ENCODE measurements at regions not wholly inside any gene's neighbourhood (a gene's known extent, or its start where the extent isn't known, plus 50 kb on each side); places are given as distances from the start of the nearest gene placed in this dataset.
"Not testable (repeated sequence)": the region's sequence is repeated elsewhere in the genome, so short reads cannot be mapped to it uniquely, and the experiment has no call there.

- intact Hi-C loops (cut with micrococcal nuclease): no loop called here
- no peak for DNase-seq
- no peak for ATAC-seq
Observed at GRCh38 chr3:89714237-89714636, 606.8 kb downstream of the EPHA3 start.

- intact Hi-C loops (cut with micrococcal nuclease): no loop called here
- DNase-seq (no peak), ATAC-seq (peak; percentile 73)
Observed at GRCh38 chr3:89740080-89740880, 632.9 kb downstream of the EPHA3 start.

GRCh38 chr3:89740881-89741177, 633.4 kb downstream of the EPHA3 start:
- intact Hi-C loops (cut with micrococcal nuclease): no loop called here
- no peak for ATAC-seq
- no peak for DNase-seq

- ATAC-seq: no peak
- no peak for DNase-seq
- intact Hi-C loops (cut with micrococcal nuclease): no loop called here
Observed at GRCh38 chr3:89742546-89742945, 635.1 kb downstream of the EPHA3 start.

GRCh38 chr3:89747541-89748278, 640.3 kb downstream of the EPHA3 start:
- DNase-seq; ATAC-seq; intact Hi-C loops (cut with micrococcal nuclease): not testable (repeated sequence)

GRCh38 chr3:89762405-89762804, 655.0 kb downstream of the EPHA3 start:
- DNase-seq (no peak), ATAC-seq (no peak)
- intact Hi-C loops (cut with micrococcal nuclease): no loop called here

- intact Hi-C loops (cut with micrococcal nuclease): no loop called here
- DNase-seq: no peak
- ATAC-seq: no peak
Observed at GRCh38 chr3:89783341-89783927, 676.0 kb downstream of the EPHA3 start.

- ATAC-seq: no peak
- no peak for DNase-seq
- intact Hi-C loops (cut with micrococcal nuclease): no loop called here
Observed at GRCh38 chr3:89787485-89787884, 680.1 kb downstream of the EPHA3 start.

DNA sequence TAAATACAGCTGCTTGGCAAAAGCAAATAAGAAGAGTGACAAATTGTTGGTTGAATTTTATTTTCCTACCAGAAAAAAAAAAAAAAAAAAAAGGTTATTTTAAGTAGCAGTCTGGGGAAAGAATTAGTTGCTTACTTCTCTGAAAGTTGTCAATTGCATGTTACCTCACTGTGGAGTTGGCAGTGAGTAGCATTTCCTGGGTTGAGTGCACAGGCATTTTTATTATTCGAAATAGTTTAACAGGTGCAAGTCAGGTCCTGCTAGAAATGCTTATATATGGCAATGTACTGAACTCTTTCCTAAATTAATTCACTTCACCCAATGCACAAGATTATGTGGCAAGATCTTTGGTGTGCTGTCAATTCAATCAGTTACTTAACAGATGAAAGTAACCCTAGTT, 680.6 kb downstream of the EPHA3 start:
- DNase-seq: no peak
- ATAC-seq: no peak
- intact Hi-C loops (cut with micrococcal nuclease): no loop called here

DNA sequence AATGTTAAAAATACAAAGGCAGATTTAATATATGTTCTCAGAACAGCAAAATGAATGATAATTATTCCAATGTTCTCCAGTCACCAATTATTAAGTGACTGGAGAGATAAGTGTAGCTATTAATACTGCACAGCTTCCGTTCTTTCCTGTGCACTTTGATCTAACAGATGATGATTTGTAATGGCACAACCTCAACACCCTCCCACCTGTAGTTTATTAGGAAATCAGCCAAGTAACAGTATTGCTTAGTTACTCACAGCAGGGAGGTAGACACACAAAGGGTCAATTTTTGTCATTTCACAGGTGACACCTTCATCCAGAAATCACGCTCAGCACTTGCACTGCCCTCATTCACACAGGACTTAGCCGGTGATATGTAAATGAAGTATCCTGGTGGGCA, 688.1 kb downstream of the EPHA3 start:
- DNase-seq: no peak

GRCh38 chr3:89802881-89803280, 695.5 kb downstream of the EPHA3 start:
- DNase-seq: no peak
- no peak for ATAC-seq
- intact Hi-C loops (cut with micrococcal nuclease): no loop called here

More for the DNA sequence above, 688.1 kb downstream of the EPHA3 start:
- intact Hi-C loops (cut with micrococcal nuclease): no loop called here
- no peak for ATAC-seq

GRCh38 chr3:89803711-89804110, 696.3 kb downstream of the EPHA3 start:
- DNase-seq: no peak
- no peak for ATAC-seq
- intact Hi-C loops (cut with micrococcal nuclease): no loop called here

- intact Hi-C loops (cut with micrococcal nuclease): no loop called here
- no peak for ATAC-seq
- no peak for DNase-seq
Observed at GRCh38 chr3:89806166-89806565, 698.7 kb downstream of the EPHA3 start.

- ATAC-seq: no peak
Observed at GRCh38 chr3:89808680-89809197, 701.3 kb downstream of the EPHA3 start.

DNA sequence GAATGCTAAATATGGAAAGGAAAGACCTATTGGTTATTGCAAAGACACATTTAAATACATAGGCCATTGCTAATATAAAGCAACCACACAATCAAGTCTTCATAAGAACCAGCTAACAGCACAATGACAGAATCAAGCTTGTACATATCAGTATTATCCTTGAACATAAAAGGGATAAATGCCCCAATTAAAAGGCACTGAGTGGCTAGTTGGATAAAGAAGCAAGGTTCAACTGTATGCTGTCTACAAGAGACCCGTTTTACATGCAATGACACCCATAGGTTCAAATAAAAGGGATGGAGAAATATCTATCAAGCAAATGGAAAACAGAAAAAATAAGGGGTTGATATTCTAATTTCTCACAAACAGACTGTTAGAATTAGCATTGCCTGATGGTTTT, 706.1 kb downstream of the EPHA3 start:
- intact Hi-C loops (cut with micrococcal nuclease): no loop called here
- no peak for DNase-seq
- ATAC-seq: no peak

More at GRCh38 chr3:89808680-89809197, 701.3 kb downstream of the EPHA3 start:
- no peak for DNase-seq
- intact Hi-C loops (cut with micrococcal nuclease): no loop called here

DNA sequence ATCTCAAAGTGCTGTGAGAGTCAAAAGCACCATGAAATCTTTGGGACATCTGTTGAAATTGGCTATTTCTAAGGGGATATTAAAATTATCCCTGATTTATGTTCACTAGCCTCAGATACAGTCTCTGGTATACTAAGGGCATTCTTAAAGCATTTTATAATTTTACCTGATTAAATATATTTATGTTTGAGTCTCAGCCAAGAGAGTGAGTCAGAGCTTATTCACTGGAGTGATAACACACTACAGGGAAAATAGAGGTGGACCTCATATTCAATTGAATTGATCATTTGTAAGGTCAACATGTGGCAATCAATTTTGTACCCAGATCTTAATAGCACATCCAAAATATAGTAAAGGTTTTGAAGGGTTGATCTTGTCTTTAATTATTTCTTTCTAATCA, 733.6 kb downstream of the EPHA3 start:
- no peak for ATAC-seq

GRCh38 chr3:89845053-89845452, 737.6 kb downstream of the EPHA3 start:
- intact Hi-C loops (cut with micrococcal nuclease): no loop called here
- ATAC-seq: no peak
- DNase-seq: no peak

More for the DNA sequence above, 733.6 kb downstream of the EPHA3 start:
- intact Hi-C loops (cut with micrococcal nuclease): no loop called here
- no peak for DNase-seq

GRCh38 chr3:89847955-89848354, 740.5 kb downstream of the EPHA3 start:
- intact Hi-C loops (cut with micrococcal nuclease): no loop called here
- DNase-seq (no peak), ATAC-seq (no peak)

DNA sequence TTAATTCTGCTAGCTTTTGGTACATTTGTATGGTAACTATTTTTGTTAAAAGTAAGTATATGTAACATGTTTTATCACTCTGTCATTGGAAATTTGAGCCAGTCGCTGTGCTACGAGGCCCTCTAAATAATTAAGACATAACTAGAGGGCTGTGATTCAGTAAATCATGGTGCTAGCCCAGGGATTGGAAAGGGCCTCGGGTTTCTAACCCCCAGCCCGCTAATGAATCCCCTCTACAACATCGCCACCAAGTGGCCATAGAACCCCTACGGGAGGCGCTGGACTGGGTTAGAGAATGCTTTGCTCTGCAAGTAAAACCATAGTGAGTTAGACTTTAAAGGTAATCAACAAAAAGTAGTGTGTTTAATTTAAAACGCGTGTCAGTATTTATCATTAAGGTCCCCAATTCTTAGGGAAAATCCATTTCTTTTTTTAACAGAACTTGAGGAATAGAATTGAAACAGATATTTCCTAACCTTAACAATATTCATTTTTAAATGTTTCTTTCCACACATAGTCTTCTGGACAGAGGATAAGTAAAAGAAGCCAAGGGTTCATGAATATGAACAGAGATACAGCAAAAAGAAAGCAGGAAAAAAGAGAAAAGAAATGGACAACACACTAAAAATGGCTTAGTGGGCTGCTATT, 744.7 kb downstream of the EPHA3 start:
- intact Hi-C loops (cut with micrococcal nuclease): no loop called here
- ATAC-seq: no peak
- DNase-seq: peak; percentile 19

DNA sequence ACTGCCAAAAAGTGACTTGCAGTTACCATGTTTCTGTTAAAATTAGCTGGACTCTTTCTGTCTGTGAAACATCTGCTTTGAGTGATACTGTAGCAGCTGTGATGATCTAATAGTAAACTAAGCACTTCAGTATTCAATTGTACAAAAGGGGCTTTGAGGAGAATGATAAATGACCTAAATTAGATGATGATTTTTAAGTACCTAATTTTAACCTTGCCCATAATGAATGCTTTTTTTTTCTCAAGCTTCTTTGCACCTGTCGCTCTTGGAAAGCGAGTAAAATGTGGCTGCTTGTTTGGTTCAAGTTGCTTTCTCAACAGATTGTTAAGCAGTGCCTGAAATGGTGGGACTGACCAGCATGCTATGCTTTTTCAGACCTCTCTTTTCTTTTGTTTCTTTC, 752.3 kb downstream of the EPHA3 start:
- intact Hi-C loops (cut with micrococcal nuclease): no loop called here
- no peak for ATAC-seq
- no peak for DNase-seq
